PC-9 (cell line): ENCODE measurements at regions not wholly inside any gene's neighbourhood (a gene's known extent, or its start where the extent isn't known, plus 50 kb on each side); places are given as distances from the start of the nearest gene placed in this dataset.

Experiments
- EZH2 ChIP-seq: fragments of 200-600 bp; sonication (generic); IDR thresholded peaks from 2 replicates; pipeline ENCODE4 v1.8.0; 2017; ENCODE audit warnings: antibody characterized with exemption, low read depth
- TF ChIP-seq, protein P1 (sequence below): fragments of 200-600 bp; sonication (generic); conservative IDR thresholded peaks from 2 replicates; pipeline ENCODE4 v1.6.1; 2017; ENCODE audit warnings: mixed run types, antibody characterized with exemption, mild to moderate bottlenecking, moderate library complexity

DNA sequence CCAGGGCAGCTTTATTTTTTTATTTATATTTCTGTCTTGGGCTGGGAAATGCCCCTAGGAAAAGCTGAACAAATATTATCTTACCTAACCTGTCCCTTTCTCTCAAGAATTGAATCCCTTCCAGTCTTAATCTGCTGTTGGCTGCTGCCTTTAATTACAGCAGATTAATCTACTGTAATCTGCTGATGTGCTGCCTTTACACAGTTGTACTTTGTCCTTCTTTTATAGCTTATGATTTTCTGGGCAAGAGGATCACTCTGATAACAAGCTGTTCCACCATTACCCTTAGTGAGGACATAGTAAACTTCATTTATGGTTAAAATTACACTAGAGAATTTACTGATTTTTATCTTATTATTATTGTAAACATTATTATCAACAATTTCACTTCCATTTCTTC lies 234.5 kb upstream of the MAN1A1 start:
- TF ChIP-seq, protein P1, sequence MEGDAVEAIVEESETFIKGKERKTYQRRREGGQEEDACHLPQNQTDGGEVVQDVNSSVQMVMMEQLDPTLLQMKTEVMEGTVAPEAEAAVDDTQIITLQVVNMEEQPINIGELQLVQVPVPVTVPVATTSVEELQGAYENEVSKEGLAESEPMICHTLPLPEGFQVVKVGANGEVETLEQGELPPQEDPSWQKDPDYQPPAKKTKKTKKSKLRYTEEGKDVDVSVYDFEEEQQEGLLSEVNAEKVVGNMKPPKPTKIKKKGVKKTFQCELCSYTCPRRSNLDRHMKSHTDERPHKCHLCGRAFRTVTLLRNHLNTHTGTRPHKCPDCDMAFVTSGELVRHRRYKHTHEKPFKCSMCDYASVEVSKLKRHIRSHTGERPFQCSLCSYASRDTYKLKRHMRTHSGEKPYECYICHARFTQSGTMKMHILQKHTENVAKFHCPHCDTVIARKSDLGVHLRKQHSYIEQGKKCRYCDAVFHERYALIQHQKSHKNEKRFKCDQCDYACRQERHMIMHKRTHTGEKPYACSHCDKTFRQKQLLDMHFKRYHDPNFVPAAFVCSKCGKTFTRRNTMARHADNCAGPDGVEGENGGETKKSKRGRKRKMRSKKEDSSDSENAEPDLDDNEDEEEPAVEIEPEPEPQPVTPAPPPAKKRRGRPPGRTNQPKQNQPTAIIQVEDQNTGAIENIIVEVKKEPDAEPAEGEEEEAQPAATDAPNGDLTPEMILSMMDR: no peak
- TF ChIP-seq EZH2: no peak
